Fibroblast of skin of scalp (primary cell): ENCODE measurements at regions not wholly inside any gene's neighbourhood (a gene's known extent, or its start where the extent isn't known, plus 50 kb on each side); places are given as distances from the start of the nearest gene placed in this dataset.

ENCODE experiments used
- DNase-seq: peaks from one replicate; pipeline ENCODE4 v3.0.0-alpha.2; 2013

- no peak for DNase-seq
Measured at GRCh38 chr7:108997480-108997879, 427.8 kb downstream of the DNAJB9 start.

GRCh38 chr7:109003742-109004141 lies 434.1 kb downstream of the DNAJB9 start:
- DNase-seq, result peak; percentile 10

GRCh38 chr7:109009636-109010035 lies 440.0 kb downstream of the DNAJB9 start:
- no peak for DNase-seq

GRCh38 chr7:109020251-109020650 lies 450.6 kb downstream of the DNAJB9 start:
- no peak for DNase-seq

- no peak for DNase-seq
Measured at GRCh38 chr7:109021390-109021789, 451.7 kb downstream of the DNAJB9 start.

GRCh38 chr7:109029866-109030265 lies 460.2 kb downstream of the DNAJB9 start:
- no peak for DNase-seq

- no peak for DNase-seq
Measured at GRCh38 chr7:109044691-109045090, 475.0 kb downstream of the DNAJB9 start.

GRCh38 chr7:109049366-109049765 lies 479.7 kb downstream of the DNAJB9 start:
- DNase-seq, result no peak

- no peak for DNase-seq
Measured at GRCh38 chr7:109059089-109059488, 489.4 kb downstream of the DNAJB9 start.

GRCh38 chr7:109062798-109063197 lies 493.1 kb downstream of the DNAJB9 start:
- DNase-seq, result no peak

GRCh38 chr7:109073543-109073942 lies 503.9 kb downstream of the DNAJB9 start:
- no peak for DNase-seq

- DNase-seq, result no peak
Measured at GRCh38 chr7:109076396-109076972, 506.8 kb downstream of the DNAJB9 start.

GRCh38 chr7:109091042-109091441 lies 521.4 kb downstream of the DNAJB9 start:
- no peak for DNase-seq

GRCh38 chr7:109092268-109092667 lies 522.6 kb downstream of the DNAJB9 start:
- no peak for DNase-seq

GRCh38 chr7:109101332-109101731 lies 531.7 kb downstream of the DNAJB9 start:
- DNase-seq, result no peak

- no peak for DNase-seq
Measured at GRCh38 chr7:109109558-109109957, 539.9 kb downstream of the DNAJB9 start.

- DNase-seq, result no peak
Measured at GRCh38 chr7:109111086-109111485, 541.4 kb downstream of the DNAJB9 start.

- no peak for DNase-seq
Measured at GRCh38 chr7:109121599-109122300, 552.1 kb downstream of the DNAJB9 start.

GRCh38 chr7:109125001-109125400 lies 555.3 kb downstream of the DNAJB9 start:
- DNase-seq, result no peak

GRCh38 chr7:109126404-109127050 lies 556.9 kb downstream of the DNAJB9 start:
- DNase-seq, result peak; percentile 16

- no peak for DNase-seq
Measured at GRCh38 chr7:109127145-109127544, 557.5 kb downstream of the DNAJB9 start.

- no peak for DNase-seq
Measured at GRCh38 chr7:109131141-109131540, 561.5 kb downstream of the DNAJB9 start.

GRCh38 chr7:109136893-109137292 lies 567.2 kb downstream of the DNAJB9 start:
- no peak for DNase-seq

- no peak for DNase-seq
Measured at GRCh38 chr7:109154748-109155147, 585.1 kb downstream of the DNAJB9 start.
